ENCODE measurements at regions not wholly inside any gene's neighbourhood (a gene's known extent, or its start where the extent isn't known, plus 50 kb on each side); places are given as distances from the start of the nearest gene placed in this dataset.

DNA sequence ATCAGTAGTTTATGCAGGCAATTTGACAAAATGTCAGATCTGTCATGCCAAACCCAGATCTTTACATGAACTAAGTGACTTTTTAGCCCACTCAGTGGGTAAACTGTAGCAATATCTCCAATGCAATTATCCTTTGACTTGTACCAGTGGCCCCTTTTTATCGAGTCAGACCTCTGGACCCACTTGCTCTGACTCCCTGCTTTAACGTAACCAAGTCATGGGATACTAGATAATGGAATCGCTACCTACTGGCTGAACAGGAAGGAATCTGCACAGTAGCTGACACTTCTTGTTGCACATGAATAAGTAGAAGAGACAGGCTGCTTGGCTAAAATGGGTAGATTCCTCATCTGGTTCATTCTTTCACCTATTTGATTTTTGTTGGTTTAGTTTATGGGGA is 128.4 kb upstream of the LYPLAL1 start:
- Histone ChIP-seq H3K9me3 (ENCODE audit: control insufficient read depth, low read length) (no peaks in the 10 kb centered on the region), H3K4me3 (ENCODE audit: insufficient read depth in 1 of 2, low read depth in 1 of 2, low read length in 2 of 2) (no peak overlapping the region), H3K18ac (ENCODE audit: low read depth in 1 of 2, low read length in 2 of 2) (no peak overlapping the region), H3K4ac (ENCODE audit: low read depth in 1 of 2, low read length in 2 of 2) (no peak overlapping the region), H2BK15ac (ENCODE audit: low read depth, poor library complexity, severe bottlenecking) (no peak overlapping the region), H3K27me3 (ENCODE audit: control insufficient read depth in 1 of 2, insufficient read depth in 1 of 2, low read length in 2 of 2) (no peaks in the 10 kb centered on the region), H3K9ac (ENCODE audit: low read length) (no peak overlapping the region), H2BK12ac (ENCODE audit: low read length in 2 of 2) (no peak overlapping the region), H2AFZ (ENCODE audit: low read depth, low read length) (no peak overlapping the region), H3K4me2 (ENCODE audit: low read length, poor library complexity, severe bottlenecking) (no peak overlapping the region), H3K4me1 (ENCODE audit: control insufficient read depth, insufficient read depth, low read depth, low read length) (no peaks in the 10 kb centered on the region), H3K79me1 (replicated peaks; ENCODE audit: low read length, poor library complexity, severe bottlenecking) (no peaks in the 10 kb centered on the region), H2BK5ac (ENCODE audit: low read depth, low read length, poor library complexity, severe bottlenecking) (no peak overlapping the region), H3K23ac (ENCODE audit: low read length in 2 of 2) (no peak overlapping the region), H2BK120ac (ENCODE audit: low read depth, low read length) (no peak overlapping the region), H4K8ac (ENCODE audit: low read length) (no peak overlapping the region), H3K27ac (ENCODE audit: low read length, poor library complexity, severe bottlenecking) (no peak overlapping the region), H3K14ac (ENCODE audit: low read length in 2 of 2) (no peak overlapping the region), H3K36me3 (ENCODE audit: control insufficient read depth in 1 of 2, insufficient read depth in 2 of 2, low read depth in 1 of 2, low read length in 2 of 2) (no peaks in the 10 kb centered on the region), H2AK5ac (ENCODE audit: low read length, severe bottlenecking) (no peak overlapping the region), H4K91ac (ENCODE audit: low read length) (no peak overlapping the region)
- no peak for DNase-seq
- WGBS: 93% methylated on average over 3 of the region's 3 CpGs

DNA sequence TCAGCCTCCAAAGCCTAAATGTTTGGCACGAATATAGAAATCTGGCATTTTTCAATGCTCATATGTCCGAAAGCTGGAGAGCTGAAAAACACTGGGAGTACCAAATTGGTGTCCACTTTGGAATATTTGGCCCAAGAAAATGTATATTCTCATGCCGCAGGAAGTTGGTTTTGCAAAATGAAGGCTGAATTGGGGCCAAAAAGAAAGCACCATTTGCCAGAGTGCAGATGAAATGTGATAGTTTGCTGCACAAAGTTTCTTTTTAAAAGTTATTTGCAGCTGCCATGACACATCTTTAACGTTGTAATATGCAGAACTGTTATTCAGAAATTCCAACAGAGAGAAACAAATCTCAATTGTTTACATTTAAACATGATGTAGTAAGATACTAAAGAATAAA is 124.2 kb upstream of the LYPLAL1 start:
- H2BK120ac ChIP-seq (ENCODE audit: low read depth, low read length): no peak overlapping the region
- H3K4me1 ChIP-seq (ENCODE audit: control insufficient read depth, insufficient read depth, low read depth, low read length): no peaks in the 10 kb centered on the region
- H3K79me1 ChIP-seq (replicated peaks; ENCODE audit: low read length, poor library complexity, severe bottlenecking): no peaks in the 10 kb centered on the region
- H4K91ac ChIP-seq (ENCODE audit: low read length): no peak overlapping the region
- no peak overlapping the region for H3K4me3 ChIP-seq (ENCODE audit: insufficient read depth in 1 of 2, low read depth in 1 of 2, low read length in 2 of 2)
- H2BK15ac ChIP-seq (ENCODE audit: low read depth, poor library complexity, severe bottlenecking): no peak overlapping the region
- no peak overlapping the region for H4K8ac ChIP-seq (ENCODE audit: low read length)
- no peak overlapping the region for H3K9ac ChIP-seq (ENCODE audit: low read length)
- H3K27me3 ChIP-seq (ENCODE audit: control insufficient read depth in 1 of 2, insufficient read depth in 1 of 2, low read length in 2 of 2): no peaks in the 10 kb centered on the region
- no peak overlapping the region for H3K14ac ChIP-seq (ENCODE audit: low read length in 2 of 2)
- H3K36me3 ChIP-seq (ENCODE audit: control insufficient read depth in 1 of 2, insufficient read depth in 2 of 2, low read depth in 1 of 2, low read length in 2 of 2): no peaks in the 10 kb centered on the region
- no peak overlapping the region for H2BK5ac ChIP-seq (ENCODE audit: low read depth, low read length, poor library complexity, severe bottlenecking)
- WGBS: 94% methylated on average over 3 of the region's 4 CpGs
- H2AFZ ChIP-seq (ENCODE audit: low read depth, low read length): no peak overlapping the region
- no peaks in the 10 kb centered on the region for H3K9me3 ChIP-seq (ENCODE audit: control insufficient read depth, low read length)
- H3K23ac ChIP-seq (ENCODE audit: low read length in 2 of 2): no peak overlapping the region
- no peak overlapping the region for H3K27ac ChIP-seq (ENCODE audit: low read length, poor library complexity, severe bottlenecking)
- H3K18ac ChIP-seq (ENCODE audit: low read depth in 1 of 2, low read length in 2 of 2): no peak overlapping the region
- no peak overlapping the region for H3K4ac ChIP-seq (ENCODE audit: low read depth in 1 of 2, low read length in 2 of 2)
- peak; percentile 10 for DNase-seq
- H2AK5ac ChIP-seq (ENCODE audit: low read length, severe bottlenecking): no peak overlapping the region
- H2BK12ac ChIP-seq (ENCODE audit: low read length in 2 of 2): no peak overlapping the region
- H3K4me2 ChIP-seq (ENCODE audit: low read length, poor library complexity, severe bottlenecking): no peak overlapping the region

DNA sequence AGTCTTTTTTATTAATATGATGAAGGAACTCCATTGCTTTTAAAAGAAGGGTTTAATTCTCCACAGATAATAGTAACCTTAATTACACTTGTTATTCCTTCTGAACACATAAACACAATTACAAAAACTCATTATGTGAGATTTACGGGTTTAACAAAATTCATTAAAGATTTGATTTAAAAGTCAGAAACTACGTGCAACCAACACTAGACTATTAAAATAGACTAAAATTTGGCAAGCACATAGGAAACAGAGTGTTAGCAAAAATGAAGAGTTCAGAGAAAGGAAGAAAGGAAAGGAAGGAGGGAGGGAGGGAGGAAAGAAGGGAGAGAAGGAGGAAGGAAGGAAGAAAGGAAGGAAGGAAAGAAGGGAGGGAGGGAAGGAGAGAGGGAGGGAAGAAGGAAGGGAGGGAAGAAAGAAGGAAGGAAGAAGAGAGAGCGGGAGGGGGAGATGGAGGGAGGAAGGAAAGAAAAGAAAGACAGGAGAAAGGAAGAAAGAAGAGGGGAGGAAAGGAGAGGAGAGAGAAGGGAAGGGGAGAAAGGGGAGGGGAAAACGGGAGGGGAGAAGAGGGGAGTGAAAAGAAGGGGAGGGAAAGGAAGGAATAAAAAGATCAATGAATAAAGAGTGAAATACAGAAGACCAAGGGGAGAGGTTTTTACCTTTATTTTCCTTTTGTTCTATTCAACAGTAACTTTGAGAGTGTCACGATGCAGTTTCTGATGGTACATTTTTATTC is 123.4 kb upstream of the LYPLAL1 start:
- Histone ChIP-seq H4K8ac (ENCODE audit: low read length) (no peak overlapping the region), H3K9ac (ENCODE audit: low read length) (no peak overlapping the region), H3K4me2 (ENCODE audit: low read length, poor library complexity, severe bottlenecking) (no peak overlapping the region), H3K23ac (ENCODE audit: low read length in 2 of 2) (no peak overlapping the region), H4K91ac (ENCODE audit: low read length) (no peak overlapping the region), H3K4me1 (ENCODE audit: control insufficient read depth, insufficient read depth, low read depth, low read length) (no peaks in the 10 kb centered on the region), H2AK5ac (ENCODE audit: low read length, severe bottlenecking) (no peak overlapping the region), H3K27ac (ENCODE audit: low read length, poor library complexity, severe bottlenecking) (no peak overlapping the region), H3K4me3 (ENCODE audit: insufficient read depth in 1 of 2, low read depth in 1 of 2, low read length in 2 of 2) (no peak overlapping the region), H3K9me3 (ENCODE audit: control insufficient read depth, low read length) (no peaks in the 10 kb centered on the region), H2AFZ (ENCODE audit: low read depth, low read length) (no peak overlapping the region), H3K14ac (ENCODE audit: low read length in 2 of 2) (no peak overlapping the region), H2BK12ac (ENCODE audit: low read length in 2 of 2) (no peak overlapping the region), H2BK15ac (ENCODE audit: low read depth, poor library complexity, severe bottlenecking) (no peak overlapping the region), H3K27me3 (ENCODE audit: control insufficient read depth in 1 of 2, insufficient read depth in 1 of 2, low read length in 2 of 2) (no peaks in the 10 kb centered on the region), H3K18ac (ENCODE audit: low read depth in 1 of 2, low read length in 2 of 2) (no peak overlapping the region), H3K36me3 (ENCODE audit: control insufficient read depth in 1 of 2, insufficient read depth in 2 of 2, low read depth in 1 of 2, low read length in 2 of 2) (no peaks in the 10 kb centered on the region), H3K4ac (ENCODE audit: low read depth in 1 of 2, low read length in 2 of 2) (no peak overlapping the region), H3K79me1 (replicated peaks; ENCODE audit: low read length, poor library complexity, severe bottlenecking) (no peaks in the 10 kb centered on the region), H2BK120ac (ENCODE audit: low read depth, low read length) (no peak overlapping the region), H2BK5ac (ENCODE audit: low read depth, low read length, poor library complexity, severe bottlenecking) (no peak overlapping the region)
- 90% methylated on average over 3 of the region's 5 CpGs for WGBS
- DNase-seq: no peak

DNA sequence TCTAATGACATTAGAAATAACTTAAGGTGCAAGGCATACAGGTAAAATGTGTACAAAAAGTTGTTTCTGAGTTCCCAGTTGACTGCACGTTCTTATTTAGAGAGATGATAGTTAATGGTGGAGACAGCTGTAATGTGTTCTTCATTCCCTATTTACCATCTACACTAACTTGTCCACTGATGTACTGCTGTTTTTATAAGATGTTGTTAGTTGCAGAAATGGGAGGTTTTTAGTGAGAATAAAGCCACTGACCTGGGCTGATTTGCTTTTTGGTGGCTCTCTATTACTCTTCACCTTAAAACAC is 122.9 kb upstream of the LYPLAL1 start:
- H3K4me3 ChIP-seq (ENCODE audit: insufficient read depth in 1 of 2, low read depth in 1 of 2, low read length in 2 of 2): no peak overlapping the region
- H3K18ac ChIP-seq (ENCODE audit: low read depth in 1 of 2, low read length in 2 of 2): no peak overlapping the region
- H2BK12ac ChIP-seq (ENCODE audit: low read length in 2 of 2): no peak overlapping the region
- no peak overlapping the region for H2BK120ac ChIP-seq (ENCODE audit: low read depth, low read length)
- H3K23ac ChIP-seq (ENCODE audit: low read length in 2 of 2): no peak overlapping the region
- no peaks in the 10 kb centered on the region for H3K27me3 ChIP-seq (ENCODE audit: control insufficient read depth in 1 of 2, insufficient read depth in 1 of 2, low read length in 2 of 2)
- H3K9ac ChIP-seq (ENCODE audit: low read length): no peak overlapping the region
- H3K14ac ChIP-seq (ENCODE audit: low read length in 2 of 2): no peak overlapping the region
- no peaks in the 10 kb centered on the region for H3K36me3 ChIP-seq (ENCODE audit: control insufficient read depth in 1 of 2, insufficient read depth in 2 of 2, low read depth in 1 of 2, low read length in 2 of 2)
- H3K9me3 ChIP-seq (ENCODE audit: control insufficient read depth, low read length): no peaks in the 10 kb centered on the region
- WGBS: no CpG with 5 or more reads among the region's 1 CpG
- no peak for DNase-seq
- no peak overlapping the region for H2AK5ac ChIP-seq (ENCODE audit: low read length, severe bottlenecking)
- no peak overlapping the region for H3K4ac ChIP-seq (ENCODE audit: low read depth in 1 of 2, low read length in 2 of 2)
- H2AFZ ChIP-seq (ENCODE audit: low read depth, low read length): no peak overlapping the region
- no peak overlapping the region for H2BK5ac ChIP-seq (ENCODE audit: low read depth, low read length, poor library complexity, severe bottlenecking)
- no peak overlapping the region for H2BK15ac ChIP-seq (ENCODE audit: low read depth, poor library complexity, severe bottlenecking)
- H3K27ac ChIP-seq (ENCODE audit: low read length, poor library complexity, severe bottlenecking): no peak overlapping the region
- H3K4me1 ChIP-seq (ENCODE audit: control insufficient read depth, insufficient read depth, low read depth, low read length): no peaks in the 10 kb centered on the region
- H4K91ac ChIP-seq (ENCODE audit: low read length): no peak overlapping the region
- H4K8ac ChIP-seq (ENCODE audit: low read length): no peak overlapping the region
- H3K4me2 ChIP-seq (ENCODE audit: low read length, poor library complexity, severe bottlenecking): no peak overlapping the region
- H3K79me1 ChIP-seq (replicated peaks; ENCODE audit: low read length, poor library complexity, severe bottlenecking): no peaks in the 10 kb centered on the region

Measured in mesenchymal stem cell (in vitro differentiated cells and primary cell).